Adrenal gland (tissue), 5 donors: ENCODE measurements at regions not wholly inside any gene's neighbourhood (a gene's known extent, or its start where the extent isn't known, plus 50 kb on each side); places are given as distances from the start of the nearest gene placed in this dataset.
A peak's percentile ranks its signal among the peaks of the same experiment; 100 is the strongest.

Experiments used
- CTCF ChIP-seq, 6 experiments: fragments of 450-650 bp in 4 of 6; fragments of 200-600 bp in 2 of 6; sonication (generic) in 1 of 6; IDR thresholded peaks; 1 replicate in 5 of 6; 2 replicates in 1 of 6; pipeline versions ENCODE4 v1.5.1 to v1.8.0; 2016 to 2021; ENCODE audit warnings: antibody characterized with exemption in 6 of 6, mild to moderate bottlenecking in 2 of 6, moderate library complexity in 1 of 6
- POLR2A ChIP-seq, 2 donors: fragments of 450-650 bp; IDR thresholded peaks; one replicate each; pipeline ENCODE4 v1.6.1; 2017; ENCODE audit warnings: antibody characterized with exemption in 2 of 2, mild to moderate bottlenecking in 2 of 2, moderate library complexity in 1 of 2
- donor health status: DM: no; HTN: no; CAD: no.

- TF ChIP-seq CTCF (IDR thresholded peaks at IDR 0.05) (peak in 1 of 6 experiments; percentile 16), POLR2A (IDR thresholded peaks at IDR 0.05) (no peak)
Observed at GRCh38 chrY:12479382-12479781, 221.6 kb upstream of the USP9Y start.
